ENCODE measurements at regions not wholly inside any gene's neighbourhood (a gene's known extent, or its start where the extent isn't known, plus 50 kb on each side); places are given as distances from the start of the nearest gene placed in this dataset.

- Histone ChIP-seq H3K9me3 (ENCODE audit: low read length) (no peaks in the 10 kb centered on the region), H3K27me3 (ENCODE audit: control insufficient read depth in 1 of 2, insufficient read depth in 2 of 2, low read length in 2 of 2) (no peaks in the 10 kb centered on the region; a peak in 2 of 5 replicates), H2AFZ (ENCODE audit: low read length) (no peak overlapping the region), H3K36me3 (replicated peaks in 1 of 2; ENCODE audit: control insufficient read depth in 1 of 2, insufficient read depth in 2 of 2, low read length in 2 of 2) (no peaks in the 10 kb centered on the region), H4K20me1 (ENCODE audit: insufficient read depth, low read length) (no peaks in the 10 kb centered on the region), H3K4me3 (replicated peaks in 1 of 3; ENCODE audit: insufficient read depth in 1 of 3, low read depth in 2 of 3, low read length in 3 of 3) (no peak overlapping the region), H3K27ac (ENCODE audit: extremely low read length, insufficient read depth, low read length) (no peak overlapping the region), H3K4me2 (ENCODE audit: low read depth, low read length) (no peak overlapping the region), H3K4me1 (ENCODE audit: insufficient read depth, low read length) (no peaks in the 10 kb centered on the region), H3K9ac (ENCODE audit: insufficient read depth, low read depth, low read length) (no peak overlapping the region), H3K79me2 (ENCODE audit: insufficient read depth, low read length) (no peaks in the 10 kb centered on the region)
- intact Hi-C loops (cut with micrococcal nuclease; ENCODE audit: unreplicated experiment): no loop called here
- in situ Hi-C loops (cut with HindIII; ENCODE audit: extremely low pct_ligation_motif_present, low pct_unique_long_range_greater_than_20kb): no loop called here
- BruUV-seq (replicated peaks): no TSS peak
- FAIRE-seq (no peak), DNase-seq (ENCODE audit: low spot score) (no peak), ATAC-seq (no peak)
- ChIA-PET POLR2A (no interaction called here), CTCF (ENCODE audit: low intra/inter-chr PET ratio, low total read pairs) (no interaction called here)
- 35% methylated on average over 3 of the region's 3 CpGs for WGBS (ENCODE audit: low lambda C conversion rate)
- TF ChIP-seq GABPA (IDR thresholded peaks at IDR 0.05; ENCODE audit: low read depth, low read length) (no peak), GABPA (CRISPR knock-in tag; IDR thresholded peaks at IDR 0.05; ENCODE audit: low read depth) (no peak), ZNF451 (CRISPR knock-in tag; IDR thresholded peaks at IDR 0.05) (no peak), EEA1 (CRISPR knock-in tag; IDR thresholded peaks at IDR 0.05; ENCODE audit: borderline replicate concordance) (no peak), CHCHD3 (CRISPR knock-in tag; IDR thresholded peaks at IDR 0.05) (no peak), ZNF10 (CRISPR knock-in tag; IDR thresholded peaks at IDR 0.05; ENCODE audit: borderline replicate concordance, low read depth) (no peak), ZNF781 (CRISPR knock-in tag; IDR thresholded peaks at IDR 0.05; ENCODE audit: borderline replicate concordance, not compliant biosample characterization) (no peak), IRF2 (CRISPR knock-in tag; IDR thresholded peaks at IDR 0.05) (no peak), KDM4B (CRISPR knock-in tag; IDR thresholded peaks at IDR 0.05) (no peak), THYN1 (CRISPR knock-in tag; IDR thresholded peaks at IDR 0.05; ENCODE audit: borderline replicate concordance, low read depth) (no peak), KIAA2018 (CRISPR knock-in tag; IDR thresholded peaks at IDR 0.05; ENCODE audit: borderline replicate concordance) (no peak), ZSCAN31 (CRISPR knock-in tag; IDR thresholded peaks at IDR 0.05; ENCODE audit: low read depth) (no peak), ZNF136 (CRISPR knock-in tag; IDR thresholded peaks at IDR 0.05; ENCODE audit: low read depth) (no peak), NFYB (CRISPR knock-in tag; IDR thresholded peaks at IDR 0.05) (no peak), CEBPG (CRISPR knock-in tag; IDR thresholded peaks at IDR 0.05) (no peak), ZNF292 (CRISPR knock-in tag; IDR thresholded peaks at IDR 0.05; ENCODE audit: borderline replicate concordance, low read depth) (no peak), ZNF724P (CRISPR knock-in tag; IDR thresholded peaks at IDR 0.05; ENCODE audit: borderline replicate concordance) (no peak)
Observed at GRCh38 chr2:104438481-104438880, 415.4 kb upstream of the POU3F3 start.

Data from HepG2 (cell line).